Left ventricle myocardium inferior (tissue), 1 donor: ENCODE measurements at regions not wholly inside any gene's neighbourhood (a gene's known extent, or its start where the extent isn't known, plus 50 kb on each side); places are given as distances from the start of the nearest gene placed in this dataset.
"Not testable (repeated sequence)": the region's sequence is repeated elsewhere in the genome, so short reads cannot be mapped to it uniquely, and the experiment has no call there.

Source experiments
- DNase-seq: peaks from one replicate; pipeline ENCODE4 v3.0.0-alpha.2; 2020
- H3K27ac ChIP-seq: fragments of 200-600 bp; replicated peaks from 2 replicates; pipeline ENCODE4 v1.8.0; 2021
- H3K27me3 ChIP-seq: fragments of 200-600 bp; 2 replicates; pipeline ENCODE4 v1.8.0; 2021; ENCODE audit warnings: low read depth
- H3K36me3 ChIP-seq: fragments of 200-600 bp; 2 replicates; pipeline ENCODE4 v1.8.0; 2021
- H3K4me1 ChIP-seq: fragments of 200-600 bp; 2 replicates; pipeline ENCODE4 v1.8.0; 2021
- H3K4me3 ChIP-seq: fragments of 200-600 bp; 2 replicates; pipeline ENCODE4 v1.8.0; 2021; ENCODE audit warnings: mild to moderate bottlenecking, moderate library complexity
- H3K9me3 ChIP-seq: fragments of 200-600 bp; replicated peaks from 2 replicates; pipeline ENCODE4 v1.8.0; 2021
- CTCF ChIP-seq: fragments of 200-600 bp; IDR thresholded peaks from 2 replicates; pipeline ENCODE4 v1.8.0; 2021; ENCODE audit warnings: antibody characterized with exemption, mild to moderate bottlenecking, borderline replicate concordance
- intact Hi-C: fragments of 100-400 bp; cut with micrococcal nuclease; formaldehyde crosslinking; loops from one replicate; pipeline ENCODE4 v1.11.0; 2022
- donor health status: DM: no; HTN: yes; CAD: no; lungs with severe emphysema.

- H3K4me1 ChIP-seq, result no peaks in the 10 kb centered on the region
- intact Hi-C loops, result no loop called here
- no peak for TF ChIP-seq CTCF
These were observed 74.0 kb upstream of the TOP1 start for GRCh38 chr20:40954521-40955165.

DNA sequence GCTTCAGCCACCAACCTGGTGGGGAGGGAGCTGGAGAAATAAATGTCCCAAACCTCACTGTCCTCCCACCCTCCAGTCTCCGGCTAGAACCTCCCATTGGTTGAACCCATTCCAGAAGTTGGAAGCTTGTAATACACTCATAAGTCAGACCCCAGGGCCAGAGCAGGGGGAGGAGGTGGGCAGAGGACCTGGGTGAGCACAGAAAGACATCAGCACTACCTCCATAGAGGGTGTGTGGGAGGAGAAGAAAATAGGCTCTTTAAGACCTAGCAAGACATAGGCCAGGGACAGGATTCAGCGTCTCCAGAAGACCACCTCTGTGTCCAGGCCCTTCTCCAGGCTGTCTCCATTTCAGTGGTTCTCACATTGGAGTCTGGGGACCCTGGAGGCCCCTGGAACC lies 73.3 kb upstream of the TOP1 start:
- H3K27ac ChIP-seq, result no peak overlapping the region
- no peak overlapping the region for H3K4me3 ChIP-seq
- H3K9me3 ChIP-seq, result peaks cover 7% of the 10 kb centered on the region
- intact Hi-C loops, result no loop called here
- no peaks in the 10 kb centered on the region for H3K36me3 ChIP-seq
- H3K4me1 ChIP-seq, result no peaks in the 10 kb centered on the region
- TF ChIP-seq CTCF, result no peak
- peaks cover 44% of the 10 kb centered on the region for H3K27me3 ChIP-seq
- DNase-seq, result no peak

More at GRCh38 chr20:40954521-40955165, 74.0 kb upstream of the TOP1 start:
- no peak overlapping the region for H3K4me3 ChIP-seq
- peaks cover 7% of the 10 kb centered on the region for H3K9me3 ChIP-seq
- no peaks in the 10 kb centered on the region for H3K36me3 ChIP-seq
- peaks cover 51% of the 10 kb centered on the region for H3K27me3 ChIP-seq
- H3K27ac ChIP-seq, result no peak overlapping the region
- DNase-seq, result no peak

GRCh38 chr20:40955826-40956225 lies 72.8 kb upstream of the TOP1 start:
- H3K4me3 ChIP-seq, H3K9me3 ChIP-seq, intact Hi-C loops, H3K27ac ChIP-seq, H3K36me3 ChIP-seq, DNase-seq, H3K4me1 ChIP-seq: not testable (repeated sequence)
- peaks cover 39% of the 10 kb centered on the region for H3K27me3 ChIP-seq

- H3K9me3 ChIP-seq, result peaks cover 7% of the 10 kb centered on the region
- no peaks in the 10 kb centered on the region for H3K36me3 ChIP-seq
- intact Hi-C loops, result no loop called here
- H3K27ac ChIP-seq, result no peak overlapping the region
- no peak overlapping the region for H3K4me3 ChIP-seq
- no peaks in the 10 kb centered on the region for H3K4me1 ChIP-seq
- no peak for TF ChIP-seq CTCF
- no peak for DNase-seq
- peaks cover 30% of the 10 kb centered on the region for H3K27me3 ChIP-seq
These were observed 71.9 kb upstream of the TOP1 start for GRCh38 chr20:40956542-40957264.

GRCh38 chr20:40957265-40957760 lies 71.3 kb upstream of the TOP1 start:
- no peak overlapping the region for H3K27ac ChIP-seq
- peaks cover 24% of the 10 kb centered on the region for H3K27me3 ChIP-seq
- intact Hi-C loops, result no loop called here
- TF ChIP-seq CTCF, result no peak
- H3K4me3 ChIP-seq, result no peak overlapping the region
- H3K9me3 ChIP-seq, result peaks cover 7% of the 10 kb centered on the region
- no peak for DNase-seq
- no peaks in the 10 kb centered on the region for H3K36me3 ChIP-seq
- H3K4me1 ChIP-seq, result no peaks in the 10 kb centered on the region

DNA sequence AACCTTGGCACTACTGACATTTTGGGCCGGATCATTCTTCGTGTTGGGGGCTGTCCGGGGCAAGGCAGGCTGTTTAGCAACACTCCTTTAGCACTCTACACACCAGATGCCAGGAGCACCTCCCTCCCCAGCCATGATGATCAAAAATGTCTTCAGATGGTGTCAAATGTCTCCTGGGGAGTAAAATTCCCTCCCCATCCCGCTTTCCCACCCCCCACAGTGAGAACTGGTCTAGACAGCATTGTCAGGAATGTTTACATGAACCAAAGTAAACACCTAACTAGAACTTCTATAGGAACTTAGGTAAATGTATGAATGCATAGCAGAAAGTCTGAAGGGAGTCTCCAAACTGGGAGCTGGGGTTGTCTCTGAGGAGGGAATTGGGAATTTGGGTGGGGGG lies 70.0 kb upstream of the TOP1 start:
- no peak for DNase-seq
- peaks cover 4% of the 10 kb centered on the region for H3K4me1 ChIP-seq
- no peak overlapping the region for H3K4me3 ChIP-seq
- intact Hi-C loops, result no loop called here
- peaks cover 14% of the 10 kb centered on the region for H3K27me3 ChIP-seq
- no peak overlapping the region for H3K27ac ChIP-seq
- TF ChIP-seq CTCF, result no peak
- no peaks in the 10 kb centered on the region for H3K36me3 ChIP-seq
- H3K9me3 ChIP-seq, result peaks cover 7% of the 10 kb centered on the region
